Activated CD8-positive, alpha-beta memory T cell treated with anti-CD3 and anti-CD28 coated beads for 36 hours (primary cell): ENCODE measurements at regions not wholly inside any gene's neighbourhood (a gene's known extent, or its start where the extent isn't known, plus 50 kb on each side); places are given as distances from the start of the nearest gene placed in this dataset.

Experiments used
- CTCF ChIA-PET: fragments of 350-600 bp; sonication (Branson Sonifier 250); formaldehyde crosslinking; loops from one replicate; lab custom pipeline; 2021; ENCODE audit warnings: antibody characterized with exemption; lab: Charles Lee
- POLR2A ChIA-PET: fragments of 350-600 bp; sonication (Branson Sonifier 250); formaldehyde crosslinking; loops from one replicate; lab custom pipeline; 2021; ENCODE audit warnings: antibody characterized with exemption; lab: Charles Lee

- POLR2A ChIA-PET = no interaction called here
- CTCF ChIA-PET = no interaction called here
Observed at GRCh38 chr5:89724379-89725095, 685.0 kb downstream of the CETN3 start.

- CTCF ChIA-PET = no interaction called here
- POLR2A ChIA-PET = no interaction called here
Observed at GRCh38 chr5:89723907-89724306, 685.6 kb downstream of the CETN3 start.

GRCh38 chr5:89722538-89722937 lies 687.0 kb downstream of the CETN3 start:
- CTCF ChIA-PET = no interaction called here
- POLR2A ChIA-PET = no interaction called here

GRCh38 chr5:89721931-89722330 lies 687.6 kb downstream of the CETN3 start:
- ChIA-PET CTCF (no interaction called here), POLR2A (no interaction called here)

GRCh38 chr5:89721353-89721752 lies 688.2 kb downstream of the CETN3 start:
- POLR2A ChIA-PET = no interaction called here

GRCh38 chr5:89712134-89712700 lies 697.3 kb downstream of the CETN3 start:
- ChIA-PET CTCF (interaction anchor here (0.7 kb wide), 1 partner anchor 143 kb away, joined by 4 read pairs; no protein-coding TSS in a partner anchor), POLR2A (no interaction called here)

More at GRCh38 chr5:89721353-89721752, 688.2 kb downstream of the CETN3 start:
- CTCF ChIA-PET = no interaction called here

- ChIA-PET POLR2A (no interaction called here), CTCF (interaction anchor here (0.7 kb wide), 1 partner anchor 143 kb away, joined by 4 read pairs; no protein-coding TSS in a partner anchor)
Observed at GRCh38 chr5:89711526-89711925, 698.0 kb downstream of the CETN3 start.

GRCh38 chr5:89710006-89710405 lies 699.5 kb downstream of the CETN3 start:
- ChIA-PET CTCF (no interaction called here), POLR2A (no interaction called here)

GRCh38 chr5:89707891-89708290 lies 701.7 kb downstream of the CETN3 start:
- ChIA-PET CTCF (no interaction called here), POLR2A (no interaction called here)

GRCh38 chr5:89706731-89707130 lies 702.8 kb downstream of the CETN3 start:
- CTCF ChIA-PET = no interaction called here
- POLR2A ChIA-PET = no interaction called here

- POLR2A ChIA-PET = no interaction called here
- CTCF ChIA-PET = no interaction called here
Observed at GRCh38 chr5:89703817-89704216, 705.7 kb downstream of the CETN3 start.

GRCh38 chr5:89698028-89698427 lies 711.5 kb downstream of the CETN3 start:
- CTCF ChIA-PET = no interaction called here
- POLR2A ChIA-PET = no interaction called here

GRCh38 chr5:89697581-89697980 lies 712.0 kb downstream of the CETN3 start:
- CTCF ChIA-PET = no interaction called here
- POLR2A ChIA-PET = no interaction called here

GRCh38 chr5:89695371-89695770 lies 714.2 kb downstream of the CETN3 start:
- POLR2A ChIA-PET = no interaction called here

GRCh38 chr5:89694026-89694550 lies 715.5 kb downstream of the CETN3 start:
- ChIA-PET CTCF (no interaction called here), POLR2A (no interaction called here)

More at GRCh38 chr5:89695371-89695770, 714.2 kb downstream of the CETN3 start:
- CTCF ChIA-PET = no interaction called here

- POLR2A ChIA-PET = no interaction called here
- CTCF ChIA-PET = no interaction called here
Observed at GRCh38 chr5:89690331-89690730, 719.2 kb downstream of the CETN3 start.

GRCh38 chr5:89686081-89686765 lies 723.3 kb downstream of the CETN3 start:
- POLR2A ChIA-PET = no interaction called here
- CTCF ChIA-PET = interaction anchor here (0.6 to 0.7 kb wide), 2 partner anchors 10 to 699 kb away, joined by 3 to 4 read pairs; no protein-coding TSS in a partner anchor

- CTCF ChIA-PET = no interaction called here
- POLR2A ChIA-PET = no interaction called here
Observed at GRCh38 chr5:89676634-89677033, 732.9 kb downstream of the CETN3 start.

GRCh38 chr5:89673019-89673418 lies 736.5 kb downstream of the CETN3 start:
- ChIA-PET CTCF (no interaction called here), POLR2A (no interaction called here)

GRCh38 chr5:89668821-89669220 lies 740.7 kb downstream of the CETN3 start:
- CTCF ChIA-PET = no interaction called here
- POLR2A ChIA-PET = no interaction called here
